22Rv1 (cell line): ENCODE measurements at regions not wholly inside any gene's neighbourhood (a gene's known extent, or its start where the extent isn't known, plus 50 kb on each side); places are given as distances from the start of the nearest gene placed in this dataset.

Experiments used
- ZFX ChIP-seq: fragments of 450-650 bp; IDR thresholded peaks from 2 replicates; pipeline ENCODE4 v1.6.1; 2017; ENCODE audit warnings: antibody characterized with exemption, borderline replicate concordance
- TF ChIP-seq, protein P1 (sequence below): fragments of 450-650 bp; IDR thresholded peaks from 2 replicates; pipeline ENCODE4 v1.5.1; 2017; ENCODE audit warnings: mild to moderate bottlenecking

DNA sequence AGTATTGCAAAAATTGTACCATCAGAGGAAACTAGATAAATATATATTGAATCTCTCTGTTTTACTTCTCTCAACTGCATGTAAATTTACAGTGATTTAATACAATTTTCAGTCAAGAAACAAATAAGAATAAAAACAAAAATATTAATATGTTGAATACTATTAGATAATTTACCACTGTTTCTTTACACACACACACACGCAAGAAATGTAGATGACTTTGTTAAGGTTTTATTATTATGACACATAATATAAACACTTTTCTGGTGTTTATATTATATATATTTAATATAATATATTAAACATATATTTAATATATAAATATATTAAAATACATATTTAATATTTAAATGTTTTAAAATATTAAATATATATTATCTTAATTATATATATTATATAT is 814.3 kb upstream of the CDH10 start:
- TF ChIP-seq, protein P1, sequence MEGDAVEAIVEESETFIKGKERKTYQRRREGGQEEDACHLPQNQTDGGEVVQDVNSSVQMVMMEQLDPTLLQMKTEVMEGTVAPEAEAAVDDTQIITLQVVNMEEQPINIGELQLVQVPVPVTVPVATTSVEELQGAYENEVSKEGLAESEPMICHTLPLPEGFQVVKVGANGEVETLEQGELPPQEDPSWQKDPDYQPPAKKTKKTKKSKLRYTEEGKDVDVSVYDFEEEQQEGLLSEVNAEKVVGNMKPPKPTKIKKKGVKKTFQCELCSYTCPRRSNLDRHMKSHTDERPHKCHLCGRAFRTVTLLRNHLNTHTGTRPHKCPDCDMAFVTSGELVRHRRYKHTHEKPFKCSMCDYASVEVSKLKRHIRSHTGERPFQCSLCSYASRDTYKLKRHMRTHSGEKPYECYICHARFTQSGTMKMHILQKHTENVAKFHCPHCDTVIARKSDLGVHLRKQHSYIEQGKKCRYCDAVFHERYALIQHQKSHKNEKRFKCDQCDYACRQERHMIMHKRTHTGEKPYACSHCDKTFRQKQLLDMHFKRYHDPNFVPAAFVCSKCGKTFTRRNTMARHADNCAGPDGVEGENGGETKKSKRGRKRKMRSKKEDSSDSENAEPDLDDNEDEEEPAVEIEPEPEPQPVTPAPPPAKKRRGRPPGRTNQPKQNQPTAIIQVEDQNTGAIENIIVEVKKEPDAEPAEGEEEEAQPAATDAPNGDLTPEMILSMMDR, result no peak
- TF ChIP-seq ZFX, result no peak
